A673 (cell line): ENCODE measurements at regions not wholly inside any gene's neighbourhood (a gene's known extent, or its start where the extent isn't known, plus 50 kb on each side); places are given as distances from the start of the nearest gene placed in this dataset.

Experiments used
- EZH2 ChIP-seq: fragments of 200-600 bp; sonication (generic); IDR thresholded peaks from 2 replicates; pipeline ENCODE4 v1.6.1; 2017; ENCODE audit warnings: borderline replicate concordance, low read depth, mild to moderate bottlenecking, mixed read lengths, antibody characterized with exemption, low read length; ENCODE audit not compliant: poor library complexity, severe bottlenecking
- TF ChIP-seq, protein P1 (sequence below): fragments of 300-800, 200-600 bp; sonication (generic); conservative IDR thresholded peaks from 2 replicates; pipeline ENCODE4 v1.5.1; 2017; ENCODE audit warnings: low read depth, mild to moderate bottlenecking, antibody characterized with exemption, low read length, moderate library complexity, mixed read lengths

GRCh38 chr14:56522403-56522802 lies 57.2 kb upstream of the TMEM260 start:
- TF ChIP-seq, protein P1, sequence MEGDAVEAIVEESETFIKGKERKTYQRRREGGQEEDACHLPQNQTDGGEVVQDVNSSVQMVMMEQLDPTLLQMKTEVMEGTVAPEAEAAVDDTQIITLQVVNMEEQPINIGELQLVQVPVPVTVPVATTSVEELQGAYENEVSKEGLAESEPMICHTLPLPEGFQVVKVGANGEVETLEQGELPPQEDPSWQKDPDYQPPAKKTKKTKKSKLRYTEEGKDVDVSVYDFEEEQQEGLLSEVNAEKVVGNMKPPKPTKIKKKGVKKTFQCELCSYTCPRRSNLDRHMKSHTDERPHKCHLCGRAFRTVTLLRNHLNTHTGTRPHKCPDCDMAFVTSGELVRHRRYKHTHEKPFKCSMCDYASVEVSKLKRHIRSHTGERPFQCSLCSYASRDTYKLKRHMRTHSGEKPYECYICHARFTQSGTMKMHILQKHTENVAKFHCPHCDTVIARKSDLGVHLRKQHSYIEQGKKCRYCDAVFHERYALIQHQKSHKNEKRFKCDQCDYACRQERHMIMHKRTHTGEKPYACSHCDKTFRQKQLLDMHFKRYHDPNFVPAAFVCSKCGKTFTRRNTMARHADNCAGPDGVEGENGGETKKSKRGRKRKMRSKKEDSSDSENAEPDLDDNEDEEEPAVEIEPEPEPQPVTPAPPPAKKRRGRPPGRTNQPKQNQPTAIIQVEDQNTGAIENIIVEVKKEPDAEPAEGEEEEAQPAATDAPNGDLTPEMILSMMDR = no peak
- no peak for TF ChIP-seq EZH2
